ENCODE measurements at regions not wholly inside any gene's neighbourhood (a gene's known extent, or its start where the extent isn't known, plus 50 kb on each side); places are given as distances from the start of the nearest gene placed in this dataset.

DNA sequence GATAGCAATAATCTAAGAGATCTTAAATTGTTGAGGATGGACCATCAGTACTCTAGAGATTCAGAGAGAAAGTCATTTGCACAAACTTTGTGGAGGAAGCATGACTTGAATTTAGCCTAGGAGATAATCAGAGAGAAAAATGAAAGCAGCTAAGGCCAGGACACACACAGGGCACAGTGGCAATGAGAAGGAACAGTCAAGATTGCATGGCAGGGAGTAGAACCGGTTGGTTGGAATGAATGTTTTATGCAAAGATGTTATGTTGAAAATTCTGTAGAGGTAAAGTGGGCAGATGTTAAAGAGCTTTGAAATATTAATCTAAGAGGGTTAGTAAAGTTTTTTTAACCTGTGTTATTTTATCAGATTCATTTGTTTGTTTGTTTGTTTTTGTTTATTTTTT lies 521.8 kb downstream of the GATA3 start:
- TF ChIP-seq POLR2A (IDR thresholded peaks at IDR 0.05; ENCODE audit: low read length), result no peak
- no peak for TF ChIP-seq GATA1 (IDR thresholded peaks at IDR 0.05; ENCODE audit: low read depth, low read length)
